ENCODE measurements at regions not wholly inside any gene's neighbourhood (a gene's known extent, or its start where the extent isn't known, plus 50 kb on each side); places are given as distances from the start of the nearest gene placed in this dataset.

DNA sequence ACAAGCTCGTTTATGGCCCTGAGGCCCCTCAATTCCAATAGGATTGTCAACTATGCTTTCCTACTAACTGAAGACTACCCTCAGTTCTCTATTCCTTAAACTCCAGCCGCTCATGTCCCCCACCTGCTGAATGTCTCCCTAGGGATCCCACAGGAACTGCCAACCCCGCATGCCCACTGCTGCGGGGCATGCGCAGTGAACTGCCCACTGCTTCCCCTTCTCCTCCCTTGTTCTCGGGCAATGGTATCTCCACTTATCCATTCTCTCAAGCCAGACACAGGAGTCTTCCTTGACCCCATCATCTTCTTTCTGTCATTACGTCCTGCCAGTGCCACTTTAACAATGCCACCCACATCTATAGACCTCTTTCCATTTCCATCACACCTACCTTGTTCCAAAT is 90.0 kb downstream of the FGF18 start:
- Histone ChIP-seq H3K4me3 (replicated peaks in 1 of 3; ENCODE audit: insufficient read depth in 1 of 3, low read depth in 2 of 3, low read length in 3 of 3) (no peak overlapping the region), H3K27me3 (ENCODE audit: control insufficient read depth in 1 of 2, insufficient read depth in 2 of 2, low read length in 2 of 2) (peaks cover 0 to 11% of the 10 kb centered on the region in 2 experiments; a peak in 2 of 5 replicates), H3K4me2 (ENCODE audit: low read depth, low read length) (no peak overlapping the region), H3K27ac (ENCODE audit: extremely low read length, insufficient read depth, low read length) (no peak overlapping the region), H3K9ac (ENCODE audit: insufficient read depth, low read depth, low read length) (no peak overlapping the region), H3K4me1 (ENCODE audit: insufficient read depth, low read length) (no peaks in the 10 kb centered on the region), H3K9me3 (ENCODE audit: low read length) (no peaks in the 10 kb centered on the region), H3K36me3 (replicated peaks in 1 of 2; ENCODE audit: control insufficient read depth in 1 of 2, insufficient read depth in 2 of 2, low read length in 2 of 2) (no peaks in the 10 kb centered on the region), H4K20me1 (ENCODE audit: insufficient read depth, low read length) (no peaks in the 10 kb centered on the region), H3K79me2 (ENCODE audit: insufficient read depth, low read length) (no peaks in the 10 kb centered on the region), H2AFZ (ENCODE audit: low read length) (no peak overlapping the region)
- intact Hi-C loops (cut with micrococcal nuclease; ENCODE audit: unreplicated experiment) = no loop called here
- ATAC-seq (no peak), FAIRE-seq (no peak), DNase-seq (ENCODE audit: low spot score) (no peak)
- POLR2A ChIA-PET = no interaction called here
- CTCF ChIA-PET (ENCODE audit: low intra/inter-chr PET ratio, low total read pairs) = no interaction called here
- no TSS peak for BruUV-seq (replicated peaks)
- no peak for TF ChIP-seq ZNF850 (CRISPR knock-in tag; conservative IDR thresholded peaks at IDR 0.05)
- TF ChIP-seq, protein P1, sequence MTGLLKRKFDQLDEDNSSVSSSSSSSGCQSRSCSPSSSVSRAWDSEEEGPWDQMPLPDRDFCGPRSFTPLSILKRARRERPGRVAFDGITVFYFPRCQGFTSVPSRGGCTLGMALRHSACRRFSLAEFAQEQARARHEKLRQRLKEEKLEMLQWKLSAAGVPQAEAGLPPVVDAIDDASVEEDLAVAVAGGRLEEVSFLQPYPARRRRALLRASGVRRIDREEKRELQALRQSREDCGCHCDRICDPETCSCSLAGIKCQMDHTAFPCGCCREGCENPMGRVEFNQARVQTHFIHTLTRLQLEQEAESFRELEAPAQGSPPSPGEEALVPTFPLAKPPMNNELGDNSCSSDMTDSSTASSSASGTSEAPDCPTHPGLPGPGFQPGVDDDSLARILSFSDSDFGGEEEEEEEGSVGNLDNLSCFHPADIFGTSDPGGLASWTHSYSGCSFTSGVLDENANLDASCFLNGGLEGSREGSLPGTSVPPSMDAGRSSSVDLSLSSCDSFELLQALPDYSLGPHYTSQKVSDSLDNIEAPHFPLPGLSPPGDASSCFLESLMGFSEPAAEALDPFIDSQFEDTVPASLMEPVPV (CRISPR knock-in tag; IDR thresholded peaks at IDR 0.05) = no peak
- TF ChIP-seq, protein P2, sequence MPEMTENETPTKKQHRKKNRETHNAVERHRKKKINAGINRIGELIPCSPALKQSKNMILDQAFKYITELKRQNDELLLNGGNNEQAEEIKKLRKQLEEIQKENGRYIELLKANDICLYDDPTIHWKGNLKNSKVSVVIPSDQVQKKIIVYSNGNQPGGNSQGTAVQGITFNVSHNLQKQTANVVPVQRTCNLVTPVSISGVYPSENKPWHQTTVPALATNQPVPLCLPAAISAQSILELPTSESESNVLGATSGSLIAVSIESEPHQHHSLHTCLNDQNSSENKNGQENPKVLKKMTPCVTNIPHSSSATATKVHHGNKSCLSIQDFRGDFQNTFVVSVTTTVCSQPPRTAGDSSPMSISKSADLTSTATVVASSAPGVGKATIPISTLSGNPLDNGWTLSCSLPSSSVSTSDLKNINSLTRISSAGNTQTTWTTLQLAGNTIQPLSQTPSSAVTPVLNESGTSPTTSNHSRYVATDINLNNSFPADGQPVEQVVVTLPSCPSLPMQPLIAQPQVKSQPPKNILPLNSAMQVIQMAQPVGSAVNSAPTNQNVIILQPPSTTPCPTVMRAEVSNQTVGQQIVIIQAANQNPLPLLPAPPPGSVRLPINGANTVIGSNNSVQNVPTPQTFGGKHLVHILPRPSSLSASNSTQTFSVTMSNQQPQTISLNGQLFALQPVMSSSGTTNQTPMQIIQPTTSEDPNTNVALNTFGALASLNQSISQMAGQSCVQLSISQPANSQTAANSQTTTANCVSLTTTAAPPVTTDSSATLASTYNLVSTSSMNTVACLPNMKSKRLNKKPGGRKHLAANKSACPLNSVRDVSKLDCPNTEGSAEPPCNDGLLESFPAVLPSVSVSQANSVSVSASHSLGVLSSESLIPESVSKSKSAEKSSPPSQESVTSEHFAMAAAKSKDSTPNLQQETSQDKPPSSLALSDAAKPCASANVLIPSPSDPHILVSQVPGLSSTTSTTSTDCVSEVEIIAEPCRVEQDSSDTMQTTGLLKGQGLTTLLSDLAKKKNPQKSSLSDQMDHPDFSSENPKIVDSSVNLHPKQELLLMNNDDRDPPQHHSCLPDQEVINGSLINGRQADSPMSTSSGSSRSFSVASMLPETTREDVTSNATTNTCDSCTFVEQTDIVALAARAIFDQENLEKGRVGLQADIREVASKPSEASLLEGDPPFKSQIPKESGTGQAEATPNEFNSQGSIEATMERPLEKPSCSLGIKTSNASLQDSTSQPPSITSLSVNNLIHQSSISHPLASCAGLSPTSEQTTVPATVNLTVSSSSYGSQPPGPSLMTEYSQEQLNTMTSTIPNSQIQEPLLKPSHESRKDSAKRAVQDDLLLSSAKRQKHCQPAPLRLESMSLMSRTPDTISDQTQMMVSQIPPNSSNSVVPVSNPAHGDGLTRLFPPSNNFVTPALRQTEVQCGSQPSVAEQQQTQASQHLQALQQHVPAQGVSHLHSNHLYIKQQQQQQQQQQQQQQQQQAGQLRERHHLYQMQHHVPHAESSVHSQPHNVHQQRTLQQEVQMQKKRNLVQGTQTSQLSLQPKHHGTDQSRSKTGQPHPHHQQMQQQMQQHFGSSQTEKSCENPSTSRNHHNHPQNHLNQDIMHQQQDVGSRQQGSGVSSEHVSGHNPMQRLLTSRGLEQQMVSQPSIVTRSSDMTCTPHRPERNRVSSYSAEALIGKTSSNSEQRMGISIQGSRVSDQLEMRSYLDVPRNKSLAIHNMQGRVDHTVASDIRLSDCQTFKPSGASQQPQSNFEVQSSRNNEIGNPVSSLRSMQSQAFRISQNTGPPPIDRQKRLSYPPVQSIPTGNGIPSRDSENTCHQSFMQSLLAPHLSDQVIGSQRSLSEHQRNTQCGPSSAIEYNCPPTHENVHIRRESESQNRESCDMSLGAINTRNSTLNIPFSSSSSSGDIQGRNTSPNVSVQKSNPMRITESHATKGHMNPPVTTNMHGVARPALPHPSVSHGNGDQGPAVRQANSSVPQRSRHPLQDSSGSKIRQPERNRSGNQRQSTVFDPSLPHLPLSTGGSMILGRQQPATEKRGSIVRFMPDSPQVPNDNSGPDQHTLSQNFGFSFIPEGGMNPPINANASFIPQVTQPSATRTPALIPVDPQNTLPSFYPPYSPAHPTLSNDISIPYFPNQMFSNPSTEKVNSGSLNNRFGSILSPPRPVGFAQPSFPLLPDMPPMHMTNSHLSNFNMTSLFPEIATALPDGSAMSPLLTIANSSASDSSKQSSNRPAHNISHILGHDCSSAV (CRISPR knock-in tag; IDR thresholded peaks at IDR 0.05; ENCODE audit: borderline replicate concordance) = no peak
- TF ChIP-seq, protein P3, sequence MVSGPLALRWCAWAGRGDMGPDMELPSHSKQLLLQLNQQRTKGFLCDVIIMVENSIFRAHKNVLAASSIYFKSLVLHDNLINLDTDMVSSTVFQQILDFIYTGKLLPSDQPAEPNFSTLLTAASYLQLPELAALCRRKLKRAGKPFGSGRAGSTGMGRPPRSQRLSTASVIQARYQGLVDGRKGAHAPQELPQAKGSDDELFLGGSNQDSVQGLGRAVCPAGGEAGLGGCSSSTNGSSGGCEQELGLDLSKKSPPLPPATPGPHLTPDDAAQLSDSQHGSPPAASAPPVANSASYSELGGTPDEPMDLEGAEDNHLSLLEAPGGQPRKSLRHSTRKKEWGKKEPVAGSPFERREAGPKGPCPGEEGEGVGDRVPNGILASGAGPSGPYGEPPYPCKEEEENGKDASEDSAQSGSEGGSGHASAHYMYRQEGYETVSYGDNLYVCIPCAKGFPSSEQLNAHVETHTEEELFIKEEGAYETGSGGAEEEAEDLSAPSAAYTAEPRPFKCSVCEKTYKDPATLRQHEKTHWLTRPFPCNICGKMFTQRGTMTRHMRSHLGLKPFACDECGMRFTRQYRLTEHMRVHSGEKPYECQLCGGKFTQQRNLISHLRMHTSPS (CRISPR knock-in tag; IDR thresholded peaks at IDR 0.05; ENCODE audit: low read depth) = no peak
- no peak for TF ChIP-seq KDM6A (CRISPR knock-in tag; IDR thresholded peaks at IDR 0.05; ENCODE audit: low read depth)
- no peak for TF ChIP-seq DMAP1 (CRISPR knock-in tag; IDR thresholded peaks at IDR 0.05)
- in situ Hi-C loops (cut with HindIII; ENCODE audit: extremely low pct_ligation_motif_present, low pct_unique_long_range_greater_than_20kb) = no loop called here
- 47% methylated on average over 7 of the region's 7 CpGs for WGBS (ENCODE audit: low lambda C conversion rate)

All from HepG2 (cell line).